ENCODE measurements at regions not wholly inside any gene's neighbourhood (a gene's known extent, or its start where the extent isn't known, plus 50 kb on each side); places are given as distances from the start of the nearest gene placed in this dataset.

DNA sequence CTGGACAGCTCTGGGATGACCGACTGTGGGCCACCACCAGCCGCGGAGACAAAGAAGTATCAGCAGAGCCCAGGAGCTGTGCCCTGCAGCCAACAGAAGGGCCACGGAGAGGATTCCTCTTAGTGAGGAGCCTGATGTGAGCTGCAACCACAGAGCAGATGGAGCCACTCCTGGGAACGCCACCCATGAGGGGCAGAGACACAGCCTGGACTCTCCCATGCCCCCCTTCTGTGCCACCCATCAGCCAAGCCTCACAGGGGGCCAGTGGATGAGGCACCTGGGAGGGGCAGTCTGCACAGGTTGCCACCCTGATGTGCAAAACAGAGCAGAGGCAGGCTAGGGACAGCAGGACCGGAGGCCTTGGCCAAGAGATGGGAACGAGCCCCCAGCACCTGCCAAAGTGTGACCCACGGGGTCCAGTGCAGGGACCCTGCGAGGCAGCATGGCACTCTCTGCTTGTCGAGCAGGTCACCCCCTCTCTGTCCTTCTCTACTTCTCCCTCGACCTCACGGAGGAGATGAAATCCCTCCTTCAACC, 380.7 kb upstream of the IRX1 start:
- no peak for TF ChIP-seq POLR2AphosphoS5 (IDR thresholded peaks at IDR 0.05; ENCODE audit: low read depth, low read length)
- TF ChIP-seq, protein P1, sequence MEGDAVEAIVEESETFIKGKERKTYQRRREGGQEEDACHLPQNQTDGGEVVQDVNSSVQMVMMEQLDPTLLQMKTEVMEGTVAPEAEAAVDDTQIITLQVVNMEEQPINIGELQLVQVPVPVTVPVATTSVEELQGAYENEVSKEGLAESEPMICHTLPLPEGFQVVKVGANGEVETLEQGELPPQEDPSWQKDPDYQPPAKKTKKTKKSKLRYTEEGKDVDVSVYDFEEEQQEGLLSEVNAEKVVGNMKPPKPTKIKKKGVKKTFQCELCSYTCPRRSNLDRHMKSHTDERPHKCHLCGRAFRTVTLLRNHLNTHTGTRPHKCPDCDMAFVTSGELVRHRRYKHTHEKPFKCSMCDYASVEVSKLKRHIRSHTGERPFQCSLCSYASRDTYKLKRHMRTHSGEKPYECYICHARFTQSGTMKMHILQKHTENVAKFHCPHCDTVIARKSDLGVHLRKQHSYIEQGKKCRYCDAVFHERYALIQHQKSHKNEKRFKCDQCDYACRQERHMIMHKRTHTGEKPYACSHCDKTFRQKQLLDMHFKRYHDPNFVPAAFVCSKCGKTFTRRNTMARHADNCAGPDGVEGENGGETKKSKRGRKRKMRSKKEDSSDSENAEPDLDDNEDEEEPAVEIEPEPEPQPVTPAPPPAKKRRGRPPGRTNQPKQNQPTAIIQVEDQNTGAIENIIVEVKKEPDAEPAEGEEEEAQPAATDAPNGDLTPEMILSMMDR (IDR thresholded peaks at IDR 0.05) = no peak

Data from Panc1 (cell line).